ENCODE measurements at regions not wholly inside any gene's neighbourhood (a gene's known extent, or its start where the extent isn't known, plus 50 kb on each side); places are given as distances from the start of the nearest gene placed in this dataset.

- Histone ChIP-seq H3K4me1 (no peaks in the 10 kb centered on the region), H3K4me3 (no peak overlapping the region), H3K27me3 (no peaks in the 10 kb centered on the region), H3K9me3 (no peaks in the 10 kb centered on the region), H3K36me3 (no peaks in the 10 kb centered on the region), H3K27ac (no peak overlapping the region)
- DNase-seq = no peak
- TF ChIP-seq CTCF (IDR thresholded peaks at IDR 0.05) = no peak
- no peak for TF ChIP-seq POLR2A (IDR thresholded peaks at IDR 0.05)
Measured at GRCh38 chr2:60385648-60386047, 167.8 kb downstream of the BCL11A start.

GRCh38 chr2:60383401-60384143 is 169.9 kb downstream of the BCL11A start:
- no peak overlapping the region for H3K4me3 ChIP-seq
- no peak for TF ChIP-seq POLR2A (IDR thresholded peaks at IDR 0.05)
- no peak for TF ChIP-seq CTCF (IDR thresholded peaks at IDR 0.05)
- H3K36me3 ChIP-seq = no peaks in the 10 kb centered on the region
- DNase-seq = no peak
- H3K9me3 ChIP-seq = no peaks in the 10 kb centered on the region
- H3K4me1 ChIP-seq = no peaks in the 10 kb centered on the region
- no peaks in the 10 kb centered on the region for H3K27me3 ChIP-seq
- no peak overlapping the region for H3K27ac ChIP-seq

GRCh38 chr2:60380411-60380810 is 173.0 kb downstream of the BCL11A start:
- no peak overlapping the region for H3K4me3 ChIP-seq
- TF ChIP-seq CTCF (IDR thresholded peaks at IDR 0.05) (peak in 1 of 6 experiments; percentile 10), POLR2A (IDR thresholded peaks at IDR 0.05) (no peak)
- H3K4me1 ChIP-seq = no peaks in the 10 kb centered on the region
- H3K9me3 ChIP-seq = no peaks in the 10 kb centered on the region
- no peak for DNase-seq
- no peaks in the 10 kb centered on the region for H3K36me3 ChIP-seq
- no peaks in the 10 kb centered on the region for H3K27me3 ChIP-seq
- H3K27ac ChIP-seq = no peak overlapping the region

GRCh38 chr2:60379684-60380083 is 173.8 kb downstream of the BCL11A start:
- no peak overlapping the region for H3K27ac ChIP-seq
- H3K9me3 ChIP-seq = no peaks in the 10 kb centered on the region
- no peak for DNase-seq
- no peaks in the 10 kb centered on the region for H3K36me3 ChIP-seq
- H3K4me1 ChIP-seq = no peaks in the 10 kb centered on the region
- no peaks in the 10 kb centered on the region for H3K27me3 ChIP-seq
- no peak for TF ChIP-seq POLR2A (IDR thresholded peaks at IDR 0.05)
- no peak for TF ChIP-seq CTCF (IDR thresholded peaks at IDR 0.05)
- no peak overlapping the region for H3K4me3 ChIP-seq

GRCh38 chr2:60379216-60379615 is 174.2 kb downstream of the BCL11A start:
- peak in 1 of 3 donors; percentile 58 for DNase-seq
- Histone ChIP-seq H3K27me3 (no peaks in the 10 kb centered on the region), H3K27ac (no peak overlapping the region), H3K4me3 (no peak overlapping the region), H3K4me1 (no peaks in the 10 kb centered on the region), H3K9me3 (no peaks in the 10 kb centered on the region), H3K36me3 (no peaks in the 10 kb centered on the region)
- TF ChIP-seq POLR2A (IDR thresholded peaks at IDR 0.05) = no peak
- no peak for TF ChIP-seq CTCF (IDR thresholded peaks at IDR 0.05)

Data from Peyer's patch (tissue), 4 donors.